Epidermal melanocyte (primary cell): ENCODE measurements at regions not wholly inside any gene's neighbourhood (a gene's known extent, or its start where the extent isn't known, plus 50 kb on each side); places are given as distances from the start of the nearest gene placed in this dataset.
"Not testable (repeated sequence)": the region's sequence is repeated elsewhere in the genome, so short reads cannot be mapped to it uniquely, and the experiment has no call there.

Experiments
- DNase-seq: peaks from one replicate; pipeline ENCODE4 v3.0.0; 2011; ENCODE audit warnings: low spot score; ENCODE audit not compliant: insufficient read length

- DNase-seq: no peak
Measured at GRCh38 chr13:74301258-74301935, 167.2 kb upstream of the KLF12 start.

- no peak for DNase-seq
Measured at GRCh38 chr13:74300162-74300561, 166.0 kb upstream of the KLF12 start.

GRCh38 chr13:74299721-74300120 lies 165.5 kb upstream of the KLF12 start:
- DNase-seq: no peak

GRCh38 chr13:74298923-74299322 lies 164.7 kb upstream of the KLF12 start:
- DNase-seq: no peak

GRCh38 chr13:74289861-74290773 lies 155.9 kb upstream of the KLF12 start:
- DNase-seq: no peak

GRCh38 chr13:74289107-74289506 lies 154.9 kb upstream of the KLF12 start:
- no peak for DNase-seq

GRCh38 chr13:74288361-74288911 lies 154.2 kb upstream of the KLF12 start:
- DNase-seq: no peak

GRCh38 chr13:74287724-74288169 lies 153.5 kb upstream of the KLF12 start:
- DNase-seq: no peak

GRCh38 chr13:74280795-74281490 lies 146.7 kb upstream of the KLF12 start:
- no peak for DNase-seq

- no peak for DNase-seq
Measured at GRCh38 chr13:74280093-74280794, 146.0 kb upstream of the KLF12 start.

GRCh38 chr13:74278901-74279300 lies 144.7 kb upstream of the KLF12 start:
- no peak for DNase-seq

GRCh38 chr13:74274916-74275315 lies 140.7 kb upstream of the KLF12 start:
- no peak for DNase-seq

GRCh38 chr13:74273581-74273980 lies 139.4 kb upstream of the KLF12 start:
- DNase-seq: no peak

GRCh38 chr13:74272826-74273225 lies 138.6 kb upstream of the KLF12 start:
- no peak for DNase-seq

- DNase-seq: no peak
Measured at GRCh38 chr13:74270018-74270417, 135.8 kb upstream of the KLF12 start.

GRCh38 chr13:74266861-74267260 lies 132.7 kb upstream of the KLF12 start:
- no peak for DNase-seq

- no peak for DNase-seq
Measured at GRCh38 chr13:74266309-74266708, 132.1 kb upstream of the KLF12 start.

- no peak for DNase-seq
Measured at GRCh38 chr13:74264333-74264732, 130.1 kb upstream of the KLF12 start.

GRCh38 chr13:74260420-74260819 lies 126.2 kb upstream of the KLF12 start:
- not testable (repeated sequence) for DNase-seq

GRCh38 chr13:74259641-74260040 lies 125.4 kb upstream of the KLF12 start:
- DNase-seq: no peak

- DNase-seq: no peak
Measured at GRCh38 chr13:74258961-74259360, 124.8 kb upstream of the KLF12 start.
